WTC11 (cell line): ENCODE measurements at regions not wholly inside any gene's neighbourhood (a gene's known extent, or its start where the extent isn't known, plus 50 kb on each side); places are given as distances from the start of the nearest gene placed in this dataset.

Source experiments
- ATAC-seq: fragments of 200-7000 bp; cut with Tn5 transposase; 2 replicates; pipeline ENCODE4 v1.10.0; 2021; ENCODE audit warnings: mild to moderate bottlenecking, moderate library complexity
- CTCF ChIA-PET: fragments of 300-600 bp; sonication (Branson Sonifier 250); formaldehyde crosslinking; loops from one replicate; lab custom pipeline; 2021; ENCODE audit warnings: antibody characterized with exemption; lab: Charles Lee
- POLR2A ChIA-PET: fragments of 350-600 bp; sonication (Branson Sonifier 250); formaldehyde crosslinking; loops from one replicate; lab custom pipeline; 2021; ENCODE audit warnings: antibody characterized with exemption; lab: Charles Lee
- DNase-seq: peaks from one replicate; pipeline ENCODE4 v3.0.0; 2021; ENCODE audit warnings: low spot score
- H3K27ac Mint-ChIP-seq: 2 replicates; pipeline ENCODE4 v1.8.0; 2021; ENCODE audit warnings: mixed read lengths
- H3K27me3 Mint-ChIP-seq: 2 replicates; pipeline ENCODE4 v1.8.0; 2021; ENCODE audit warnings: low read depth, mild to moderate bottlenecking, moderate library complexity, mixed read lengths
- H3K36me3 Mint-ChIP-seq: 2 replicates; pipeline ENCODE4 v1.8.0; 2021; ENCODE audit warnings: mixed read lengths
- H3K4me1 Mint-ChIP-seq: 2 replicates; pipeline ENCODE4 v1.8.0; 2022; ENCODE audit warnings: mixed read lengths
- H3K4me3 Mint-ChIP-seq: 2 replicates; pipeline ENCODE4 v1.8.0; 2021; ENCODE audit warnings: mild to moderate bottlenecking, moderate library complexity, mixed read lengths
- H3K9me3 Mint-ChIP-seq: 2 replicates; pipeline ENCODE4 v1.8.0; 2021; ENCODE audit warnings: mixed read lengths
- AFF4 ChIP-seq: sonication (generic); formaldehyde crosslinking; IDR thresholded peaks from 2 replicates; pipeline ENCODE4 v1.8.1; 2023; ENCODE audit warnings: mild to moderate bottlenecking, missing genetic modification reagents, borderline replicate concordance
- ATF2 ChIP-seq: sonication (generic); formaldehyde crosslinking; IDR thresholded peaks from 2 replicates; pipeline ENCODE4 v1.8.1; 2022; ENCODE audit warnings: low read depth, missing genetic modification reagents, borderline replicate concordance
- CTCF ChIP-seq: fragments of 200-600 bp; IDR thresholded peaks from 2 replicates; pipeline ENCODE4 v1.8.0; 2022; ENCODE audit warnings: antibody characterized with exemption
- NFATC4 ChIP-seq: fragments of 250-450 bp; sonication (Bioruptor Pico); IDR thresholded peaks from 2 replicates; pipeline ENCODE4 v1.9.0; 2021; ENCODE audit warnings: mild to moderate bottlenecking
- RORB ChIP-seq: fragments of 250-450 bp; sonication (Bioruptor Pico); IDR thresholded peaks from 2 replicates; pipeline ENCODE4 v1.9.0; 2021; ENCODE audit warnings: mild to moderate bottlenecking
- ZBTB43 ChIP-seq: sonication (generic); formaldehyde crosslinking; IDR thresholded peaks from 2 replicates; pipeline ENCODE4 v1.8.1; 2023; ENCODE audit warnings: mild to moderate bottlenecking, missing genetic modification reagents
- TF ChIP-seq, protein P1 (sequence below): sonication (generic); formaldehyde crosslinking; IDR thresholded peaks from 2 replicates; pipeline ENCODE4 v1.8.0; 2023; ENCODE audit warnings: mild to moderate bottlenecking, missing genetic modification reagents
- TF ChIP-seq, protein P2 (sequence below): sonication (generic); formaldehyde crosslinking; IDR thresholded peaks from 2 replicates; pipeline ENCODE4 v1.8.0; 2023; ENCODE audit warnings: missing genetic modification reagents
- TF ChIP-seq, protein P3 (sequence below): sonication (generic); formaldehyde crosslinking; conservative IDR thresholded peaks from 2 replicates; pipeline ENCODE4 v1.8.1; 2023; ENCODE audit warnings: mild to moderate bottlenecking, low read depth, missing genetic modification reagents, moderate library complexity
- TF ChIP-seq, protein P4 (sequence below): fragments of 250-450 bp; sonication (Bioruptor Pico); conservative IDR thresholded peaks from 2 replicates; pipeline ENCODE4 v1.9.0; 2021; ENCODE audit warnings: mild to moderate bottlenecking
- TF ChIP-seq, protein P5 (sequence below): sonication (generic); formaldehyde crosslinking; IDR thresholded peaks from 2 replicates; pipeline ENCODE4 v1.8.1; 2023; ENCODE audit warnings: mild to moderate bottlenecking, missing genetic modification reagents, moderate library complexity

DNA sequence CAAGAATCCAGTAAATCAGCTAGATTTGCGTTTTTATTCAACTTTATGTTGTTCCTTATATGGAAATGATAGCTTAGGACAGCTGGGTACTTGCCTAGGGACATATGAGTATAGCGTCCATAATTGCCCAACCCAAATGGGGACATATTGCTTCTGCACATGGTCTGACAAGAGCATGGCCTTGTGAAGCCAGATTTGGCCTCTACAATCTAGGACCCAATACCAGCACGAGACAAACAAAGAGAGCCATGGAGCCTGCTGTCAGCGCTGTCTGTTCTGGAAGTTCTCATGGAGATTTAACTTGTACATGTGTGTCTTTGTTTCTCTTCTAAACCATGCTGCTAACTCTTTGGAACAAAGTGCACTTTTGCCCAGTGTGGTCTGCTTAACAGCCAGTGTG is 240.0 kb upstream of the CAMK1G start:
- TF ChIP-seq, protein P1, sequence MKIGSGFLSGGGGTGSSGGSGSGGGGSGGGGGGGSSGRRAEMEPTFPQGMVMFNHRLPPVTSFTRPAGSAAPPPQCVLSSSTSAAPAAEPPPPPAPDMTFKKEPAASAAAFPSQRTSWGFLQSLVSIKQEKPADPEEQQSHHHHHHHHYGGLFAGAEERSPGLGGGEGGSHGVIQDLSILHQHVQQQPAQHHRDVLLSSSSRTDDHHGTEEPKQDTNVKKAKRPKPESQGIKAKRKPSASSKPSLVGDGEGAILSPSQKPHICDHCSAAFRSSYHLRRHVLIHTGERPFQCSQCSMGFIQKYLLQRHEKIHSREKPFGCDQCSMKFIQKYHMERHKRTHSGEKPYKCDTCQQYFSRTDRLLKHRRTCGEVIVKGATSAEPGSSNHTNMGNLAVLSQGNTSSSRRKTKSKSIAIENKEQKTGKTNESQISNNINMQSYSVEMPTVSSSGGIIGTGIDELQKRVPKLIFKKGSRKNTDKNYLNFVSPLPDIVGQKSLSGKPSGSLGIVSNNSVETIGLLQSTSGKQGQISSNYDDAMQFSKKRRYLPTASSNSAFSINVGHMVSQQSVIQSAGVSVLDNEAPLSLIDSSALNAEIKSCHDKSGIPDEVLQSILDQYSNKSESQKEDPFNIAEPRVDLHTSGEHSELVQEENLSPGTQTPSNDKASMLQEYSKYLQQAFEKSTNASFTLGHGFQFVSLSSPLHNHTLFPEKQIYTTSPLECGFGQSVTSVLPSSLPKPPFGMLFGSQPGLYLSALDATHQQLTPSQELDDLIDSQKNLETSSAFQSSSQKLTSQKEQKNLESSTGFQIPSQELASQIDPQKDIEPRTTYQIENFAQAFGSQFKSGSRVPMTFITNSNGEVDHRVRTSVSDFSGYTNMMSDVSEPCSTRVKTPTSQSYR (CRISPR knock-in tag), result no peak
- TF ChIP-seq ATF2 (CRISPR knock-in tag), result no peak
- TF ChIP-seq CTCF, result no peak
- no peak for TF ChIP-seq ZBTB43 (CRISPR knock-in tag)
- TF ChIP-seq, protein P2, sequence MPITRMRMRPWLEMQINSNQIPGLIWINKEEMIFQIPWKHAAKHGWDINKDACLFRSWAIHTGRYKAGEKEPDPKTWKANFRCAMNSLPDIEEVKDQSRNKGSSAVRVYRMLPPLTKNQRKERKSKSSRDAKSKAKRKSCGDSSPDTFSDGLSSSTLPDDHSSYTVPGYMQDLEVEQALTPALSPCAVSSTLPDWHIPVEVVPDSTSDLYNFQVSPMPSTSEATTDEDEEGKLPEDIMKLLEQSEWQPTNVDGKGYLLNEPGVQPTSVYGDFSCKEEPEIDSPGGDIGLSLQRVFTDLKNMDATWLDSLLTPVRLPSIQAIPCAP (CRISPR knock-in tag), result no peak
- TF ChIP-seq, protein P3, sequence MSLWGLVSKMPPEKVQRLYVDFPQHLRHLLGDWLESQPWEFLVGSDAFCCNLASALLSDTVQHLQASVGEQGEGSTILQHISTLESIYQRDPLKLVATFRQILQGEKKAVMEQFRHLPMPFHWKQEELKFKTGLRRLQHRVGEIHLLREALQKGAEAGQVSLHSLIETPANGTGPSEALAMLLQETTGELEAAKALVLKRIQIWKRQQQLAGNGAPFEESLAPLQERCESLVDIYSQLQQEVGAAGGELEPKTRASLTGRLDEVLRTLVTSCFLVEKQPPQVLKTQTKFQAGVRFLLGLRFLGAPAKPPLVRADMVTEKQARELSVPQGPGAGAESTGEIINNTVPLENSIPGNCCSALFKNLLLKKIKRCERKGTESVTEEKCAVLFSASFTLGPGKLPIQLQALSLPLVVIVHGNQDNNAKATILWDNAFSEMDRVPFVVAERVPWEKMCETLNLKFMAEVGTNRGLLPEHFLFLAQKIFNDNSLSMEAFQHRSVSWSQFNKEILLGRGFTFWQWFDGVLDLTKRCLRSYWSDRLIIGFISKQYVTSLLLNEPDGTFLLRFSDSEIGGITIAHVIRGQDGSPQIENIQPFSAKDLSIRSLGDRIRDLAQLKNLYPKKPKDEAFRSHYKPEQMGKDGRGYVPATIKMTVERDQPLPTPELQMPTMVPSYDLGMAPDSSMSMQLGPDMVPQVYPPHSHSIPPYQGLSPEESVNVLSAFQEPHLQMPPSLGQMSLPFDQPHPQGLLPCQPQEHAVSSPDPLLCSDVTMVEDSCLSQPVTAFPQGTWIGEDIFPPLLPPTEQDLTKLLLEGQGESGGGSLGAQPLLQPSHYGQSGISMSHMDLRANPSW, result no peak
- TF ChIP-seq NFATC4 (CRISPR knock-in tag), result no peak
- no peak for TF ChIP-seq AFF4 (CRISPR knock-in tag)
- TF ChIP-seq, protein P4, sequence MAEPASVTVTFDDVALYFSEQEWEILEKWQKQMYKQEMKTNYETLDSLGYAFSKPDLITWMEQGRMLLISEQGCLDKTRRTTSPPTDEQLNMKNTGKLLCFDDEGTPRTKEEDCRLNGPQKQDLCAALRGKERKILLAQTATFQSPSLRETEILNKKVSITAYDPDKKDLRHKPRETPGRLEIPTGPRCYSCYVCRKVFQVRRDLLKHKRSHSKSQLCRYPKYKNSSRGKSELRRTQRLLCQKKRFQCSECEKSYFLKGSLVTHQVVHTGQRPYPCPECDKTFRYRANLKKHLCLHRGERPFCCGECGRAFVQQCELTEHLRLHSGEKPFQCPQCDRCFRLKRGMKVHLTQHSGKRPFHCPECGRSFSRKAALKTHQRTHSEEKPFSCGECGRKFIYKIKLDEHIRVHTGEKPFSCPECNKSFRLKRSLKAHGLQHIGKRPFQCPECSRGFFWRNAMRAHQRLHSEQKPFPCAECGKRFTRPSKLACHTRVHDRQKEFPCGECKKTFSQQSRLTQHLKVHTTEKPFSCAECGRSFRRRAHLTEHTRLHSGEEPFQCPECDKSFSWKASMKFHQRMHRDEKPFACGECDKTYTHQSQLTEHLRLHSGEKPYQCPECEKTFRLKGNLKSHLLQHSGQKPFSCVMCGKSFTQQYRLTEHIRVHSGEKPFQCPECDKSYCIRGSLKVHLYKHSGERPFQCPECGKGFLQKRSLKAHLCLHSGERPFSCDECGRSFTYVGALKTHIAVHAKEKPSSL, result no peak
- TF ChIP-seq RORB (CRISPR knock-in tag), result no peak
- TF ChIP-seq, protein P5, sequence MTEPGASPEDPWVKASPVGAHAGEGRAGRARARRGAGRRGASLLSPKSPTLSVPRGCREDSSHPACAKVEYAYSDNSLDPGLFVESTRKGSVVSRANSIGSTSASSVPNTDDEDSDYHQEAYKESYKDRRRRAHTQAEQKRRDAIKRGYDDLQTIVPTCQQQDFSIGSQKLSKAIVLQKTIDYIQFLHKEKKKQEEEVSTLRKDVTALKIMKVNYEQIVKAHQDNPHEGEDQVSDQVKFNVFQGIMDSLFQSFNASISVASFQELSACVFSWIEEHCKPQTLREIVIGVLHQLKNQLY (CRISPR knock-in tag), result no peak
- H3K4me1 Mint-ChIP-seq, result peaks cover 22% of the 10 kb centered on the region
- H3K36me3 Mint-ChIP-seq, result no peaks in the 10 kb centered on the region
- peaks cover 3% of the 10 kb centered on the region; the same call in 1 of the 2 replicates for H3K9me3 Mint-ChIP-seq
- ChIA-PET CTCF (interaction anchor here (0.9 to 1.4 kb wide), 2 partner anchors 9 to 11 kb away, joined by 3 read pairs; no protein-coding TSS in a partner anchor), POLR2A (interaction anchor here (2.3 kb wide), 1 partner anchor 136 kb away, joined by 6 read pairs; no protein-coding TSS in a partner anchor)
- no peaks in the 10 kb centered on the region for H3K27me3 Mint-ChIP-seq
- H3K4me3 Mint-ChIP-seq, result no peak overlapping the region
- ATAC-seq, result no peak
- H3K27ac Mint-ChIP-seq, result no peak overlapping the region
- DNase-seq, result no peak
